ENCODE measurements at regions not wholly inside any gene's neighbourhood (a gene's known extent, or its start where the extent isn't known, plus 50 kb on each side); places are given as distances from the start of the nearest gene placed in this dataset.

DNA sequence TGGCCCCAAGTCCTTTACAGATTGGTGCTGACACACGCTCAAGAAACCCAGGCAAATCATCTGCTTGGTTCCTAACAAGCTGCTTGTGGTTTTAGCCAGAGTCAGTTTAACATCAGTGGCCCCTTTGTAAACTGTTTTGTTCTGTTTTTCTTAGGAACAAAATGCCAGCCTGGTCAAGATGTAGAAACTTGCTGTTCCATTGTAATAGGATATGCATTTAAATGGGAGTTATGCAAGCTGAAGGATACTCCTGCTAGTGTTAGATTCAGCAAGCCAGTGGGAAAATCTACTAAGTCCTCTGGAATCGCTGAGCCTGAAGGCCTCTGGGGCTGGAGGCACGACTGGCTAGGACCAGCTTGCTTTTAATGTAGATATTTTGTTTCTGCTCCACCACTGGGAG lies 391.1 kb downstream of the TLE4 start:
- DNase-seq = no peak

DNA sequence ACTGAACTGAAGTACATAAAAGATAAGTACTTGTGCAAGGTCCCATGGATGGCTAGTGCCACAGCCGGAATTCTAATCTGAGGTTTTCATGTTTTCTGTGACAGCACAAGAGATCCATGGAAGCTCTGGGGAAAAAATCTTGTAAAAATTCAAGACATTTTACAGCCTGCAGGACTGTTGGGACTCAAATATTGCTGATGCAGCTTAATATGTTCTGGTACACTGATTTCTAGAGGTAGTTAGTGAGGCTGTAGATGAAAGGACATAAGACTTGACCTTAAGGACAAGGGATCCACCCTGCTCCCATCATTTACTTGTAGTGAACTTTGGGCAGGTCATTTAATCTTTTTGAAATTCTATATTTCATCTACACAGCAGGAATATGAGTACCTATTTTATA lies 390.4 kb downstream of the TLE4 start:
- DNase-seq = no peak

DNA sequence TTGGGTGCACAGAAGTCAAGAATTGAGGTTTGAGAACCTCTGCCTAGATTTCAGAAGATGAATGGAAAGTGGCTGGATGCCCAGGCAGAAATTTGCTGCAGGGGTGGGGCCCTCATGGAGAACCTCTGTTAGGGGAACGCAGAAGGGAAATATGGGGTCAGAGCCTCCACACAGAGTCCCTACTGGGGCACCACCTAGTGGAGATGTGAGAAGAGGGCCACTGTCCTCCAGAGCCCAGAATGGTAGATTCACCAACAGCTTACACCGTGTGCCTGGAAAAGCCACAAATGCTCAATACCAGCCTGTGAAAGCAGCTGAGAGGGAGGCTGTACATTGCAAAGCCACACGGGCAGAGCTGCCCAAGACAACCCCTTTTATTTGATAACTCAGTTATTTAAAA lies 383.5 kb downstream of the TLE4 start:
- DNase-seq = no peak

DNA sequence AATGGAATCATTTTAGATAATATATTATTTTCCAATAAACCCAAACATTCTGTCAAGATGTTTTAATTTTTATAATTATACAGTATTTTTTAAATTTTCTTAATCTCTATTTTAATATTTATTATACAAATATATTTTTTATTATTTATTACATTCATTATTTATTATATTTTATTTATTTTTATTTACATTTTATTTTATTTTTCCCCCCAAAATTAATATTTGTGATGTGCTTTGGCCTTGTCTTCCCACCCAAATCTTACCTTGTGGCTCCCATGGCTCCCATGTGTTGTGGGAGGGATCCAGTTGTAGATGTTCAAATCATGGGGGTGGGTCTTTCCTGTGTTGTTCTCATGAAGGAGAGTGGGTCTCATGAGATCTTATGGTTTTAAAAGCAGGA lies 382.1 kb downstream of the TLE4 start:
- DNase-seq = no peak

DNA sequence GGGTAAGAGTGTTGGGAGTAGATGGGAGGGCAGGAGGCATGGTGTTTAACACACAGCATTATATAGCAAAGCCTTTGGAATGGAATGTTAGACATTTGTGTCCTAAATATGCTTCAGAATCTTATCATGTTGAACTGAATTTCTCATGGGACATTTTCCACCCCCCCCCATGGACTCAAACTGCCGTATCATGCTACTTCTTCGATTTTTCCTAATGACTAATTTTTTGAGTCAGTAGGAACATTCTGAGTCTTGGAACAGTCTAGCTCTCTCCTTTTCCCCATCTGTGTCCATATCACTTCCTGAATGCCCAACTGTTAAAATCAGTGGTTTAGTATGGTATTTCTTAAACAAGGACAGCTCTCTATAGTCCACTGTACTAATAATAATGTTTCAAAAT lies 380.6 kb downstream of the TLE4 start:
- no peak for DNase-seq

DNA sequence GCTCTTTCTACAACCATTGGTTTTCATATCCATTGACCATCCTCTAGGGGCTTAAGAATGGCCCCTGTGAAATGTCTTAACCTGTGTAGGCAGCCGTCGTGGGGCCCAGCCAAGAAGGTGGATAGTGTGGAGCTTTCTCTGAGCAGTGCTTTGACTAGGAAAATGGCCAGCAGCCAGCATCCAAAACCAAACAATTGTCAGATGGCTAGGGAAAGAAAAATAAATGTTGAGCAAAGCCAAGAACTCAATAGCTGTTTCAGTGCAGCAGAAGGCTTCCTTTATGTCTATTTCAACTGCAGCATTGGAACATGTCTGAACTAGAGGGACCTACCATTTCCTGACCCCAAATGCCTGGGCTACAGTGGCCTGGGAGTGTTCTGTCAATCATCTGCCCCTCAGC lies 374.9 kb downstream of the TLE4 start:
- peak; percentile 55 for DNase-seq

DNA sequence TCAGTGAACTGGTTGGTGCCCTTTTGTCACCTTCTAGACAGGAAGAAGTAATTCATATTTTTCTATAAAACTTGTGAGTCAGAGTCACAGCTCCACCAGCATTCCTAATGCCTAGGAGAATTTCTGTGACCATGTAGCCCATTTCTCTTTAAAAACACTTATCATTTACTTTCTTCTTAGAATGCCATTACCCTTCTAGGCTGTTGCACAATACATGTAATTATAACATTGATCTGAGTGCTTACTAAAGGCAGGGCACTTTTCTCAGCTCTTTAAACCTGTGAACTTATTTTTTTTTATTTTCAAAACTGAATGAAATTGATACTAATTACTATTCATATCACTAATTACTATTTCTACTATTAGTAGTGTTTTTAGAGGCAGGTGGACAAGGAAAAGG lies 373.7 kb downstream of the TLE4 start:
- no peak for DNase-seq

DNA sequence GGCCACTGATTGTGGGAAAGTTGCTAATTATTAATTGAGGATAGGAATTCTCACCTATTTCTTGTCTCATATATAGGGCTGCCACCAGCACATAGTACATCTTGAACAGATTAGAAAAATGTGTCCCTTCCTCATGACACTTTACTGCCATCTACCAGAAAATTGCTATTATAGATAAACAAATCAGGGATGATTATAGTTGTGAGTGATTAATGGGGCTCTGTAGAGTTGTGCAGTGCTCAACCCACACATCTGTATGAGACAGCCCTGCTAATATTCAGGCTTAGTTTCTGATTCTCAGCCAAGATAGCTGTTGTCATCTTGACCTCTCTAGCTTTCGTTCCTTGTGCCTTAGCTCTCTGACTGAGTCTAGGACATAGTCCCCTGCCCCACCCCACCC lies 373.3 kb downstream of the TLE4 start:
- no peak for DNase-seq

DNA sequence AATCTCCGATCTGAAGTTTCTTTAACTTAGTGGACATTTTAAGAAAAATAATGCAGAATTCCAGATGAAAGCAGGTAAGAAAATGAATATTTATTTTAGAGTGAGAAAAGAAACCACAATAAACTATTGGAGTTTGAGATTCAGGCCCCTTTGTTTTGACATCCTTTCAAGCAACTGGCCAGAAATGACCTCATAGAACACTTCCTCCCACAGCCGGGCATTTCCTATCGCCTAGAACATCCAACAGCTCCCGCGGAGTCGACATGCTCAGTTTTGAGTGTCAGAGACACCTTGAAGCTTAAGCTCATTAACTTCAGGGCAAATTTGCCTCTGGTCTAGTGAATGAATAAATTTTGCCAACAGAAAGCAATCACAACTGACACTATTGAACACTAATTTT lies 369.2 kb downstream of the TLE4 start:
- no peak for DNase-seq

DNA sequence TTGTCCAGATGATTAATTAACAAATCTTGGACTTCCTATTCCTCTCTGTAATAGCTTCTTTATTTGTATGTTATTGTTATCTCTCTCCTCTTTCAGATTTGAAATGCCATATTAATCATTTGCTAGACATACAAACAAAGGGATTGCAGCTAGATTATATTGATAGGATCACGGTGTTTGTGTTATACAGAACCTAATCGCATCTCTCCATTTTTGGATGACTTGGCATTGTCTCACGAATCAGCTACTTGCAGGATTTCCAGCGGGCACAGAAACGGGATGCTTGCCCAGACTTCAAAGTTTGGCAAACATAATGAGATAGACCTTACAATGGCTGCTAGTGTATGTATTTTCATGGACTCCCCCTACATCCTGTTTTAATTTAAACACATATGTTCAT lies 368.1 kb downstream of the TLE4 start:
- DNase-seq = no peak

DNA sequence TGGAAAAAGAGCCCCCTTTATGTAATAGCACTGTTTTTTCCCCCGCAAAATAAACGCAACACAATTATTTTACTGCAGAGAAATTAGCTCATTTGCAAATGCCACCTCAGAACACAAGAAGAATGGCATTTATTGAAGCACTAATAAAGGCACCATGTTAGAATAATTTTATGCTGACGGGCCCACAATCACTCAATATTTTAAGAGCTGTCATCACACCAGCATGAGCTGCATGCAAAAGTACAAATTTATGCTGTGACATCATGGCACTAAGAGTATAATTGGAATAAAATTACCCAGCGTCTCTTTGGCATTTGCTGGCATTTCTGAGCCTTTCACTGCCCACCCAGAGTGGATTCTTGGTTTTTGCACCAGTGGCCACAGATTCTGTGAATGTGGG lies 364.6 kb downstream of the TLE4 start:
- DNase-seq = no peak

DNA sequence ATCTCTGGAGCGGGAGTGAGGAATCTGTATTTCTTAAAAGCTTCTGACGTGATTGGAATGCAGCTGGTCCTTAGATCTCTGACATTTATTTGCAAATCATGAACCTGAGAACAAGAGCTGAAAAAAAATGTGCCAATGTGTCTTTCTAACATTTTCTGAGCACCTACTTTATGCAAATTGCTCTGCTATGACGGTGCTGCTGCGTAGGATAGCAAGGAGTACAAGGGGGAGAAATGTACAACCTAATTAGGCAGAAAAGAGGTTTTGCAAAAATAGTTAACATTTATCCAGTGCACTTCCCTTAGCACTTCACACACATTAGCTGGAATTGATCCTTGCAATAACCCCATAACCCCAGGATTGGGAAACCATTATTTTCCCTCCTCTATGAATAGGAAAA lies 357.5 kb downstream of the TLE4 start:
- DNase-seq = no peak

DNA sequence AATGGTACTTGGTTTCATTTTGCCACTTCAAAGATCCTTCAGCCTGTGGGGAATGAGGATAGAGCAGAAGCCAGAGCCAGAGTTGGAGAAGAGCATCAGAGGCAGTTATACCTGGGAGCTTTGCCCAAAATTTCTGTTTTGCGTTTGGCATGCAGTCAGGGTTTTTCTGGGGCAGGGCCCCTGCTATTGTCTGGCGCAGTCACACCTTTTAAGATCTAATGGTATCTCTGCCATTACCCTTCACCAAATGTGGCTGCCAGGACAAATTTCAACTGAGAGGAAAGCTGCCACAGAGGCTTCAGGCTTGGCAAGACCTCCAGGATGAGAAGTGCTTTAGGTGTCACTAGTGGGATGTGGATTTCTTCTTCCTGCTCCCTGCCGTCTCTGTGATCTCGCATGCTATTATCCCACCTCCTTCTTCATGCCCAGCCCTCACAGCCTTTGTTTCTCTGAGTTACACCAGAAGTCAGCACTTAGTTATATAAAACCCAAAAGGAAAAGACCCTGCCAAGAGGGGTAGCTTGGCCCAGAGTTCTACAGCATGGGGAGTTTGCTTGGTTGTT lies 357.0 kb downstream of the TLE4 start:
- DNase-seq = no peak

DNA sequence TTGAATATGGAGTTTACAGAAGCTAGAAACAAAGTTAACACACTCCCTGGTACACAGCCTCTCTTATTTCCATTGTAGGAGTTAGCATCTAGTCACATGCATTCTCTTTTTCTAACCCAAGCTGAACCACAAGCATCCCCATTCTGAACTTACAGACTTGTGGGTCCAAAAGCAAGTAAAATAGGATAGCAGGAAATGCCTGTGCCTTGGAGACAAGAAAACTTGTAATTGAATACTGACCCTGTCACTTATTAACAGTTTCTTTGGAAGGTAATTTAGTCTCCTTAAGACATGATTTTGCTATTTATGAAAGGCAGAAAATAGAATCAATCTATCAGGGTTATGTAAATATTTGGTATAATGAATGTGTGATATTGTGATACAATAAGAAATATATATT lies 353.6 kb downstream of the TLE4 start:
- no peak for DNase-seq

DNA sequence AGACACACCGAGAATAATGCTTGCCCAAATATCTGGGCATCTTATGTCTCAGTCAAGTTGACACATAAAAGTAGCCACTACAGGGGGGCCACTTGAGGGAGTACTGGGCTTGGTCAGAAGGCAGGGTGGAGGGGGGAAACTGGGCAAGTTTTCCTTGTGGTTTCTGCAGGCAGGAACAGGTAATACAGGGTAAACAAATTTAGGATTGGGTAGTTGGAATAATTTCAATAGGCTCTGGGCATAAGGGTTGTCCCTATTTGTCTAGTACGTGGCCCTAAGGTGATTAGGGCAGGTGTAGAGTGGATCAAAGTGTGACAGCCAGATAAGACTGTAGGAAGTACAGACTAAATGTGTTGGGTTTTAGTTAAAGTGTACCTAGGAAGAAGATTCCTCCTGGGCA lies 353.1 kb downstream of the TLE4 start:
- DNase-seq = no peak

DNA sequence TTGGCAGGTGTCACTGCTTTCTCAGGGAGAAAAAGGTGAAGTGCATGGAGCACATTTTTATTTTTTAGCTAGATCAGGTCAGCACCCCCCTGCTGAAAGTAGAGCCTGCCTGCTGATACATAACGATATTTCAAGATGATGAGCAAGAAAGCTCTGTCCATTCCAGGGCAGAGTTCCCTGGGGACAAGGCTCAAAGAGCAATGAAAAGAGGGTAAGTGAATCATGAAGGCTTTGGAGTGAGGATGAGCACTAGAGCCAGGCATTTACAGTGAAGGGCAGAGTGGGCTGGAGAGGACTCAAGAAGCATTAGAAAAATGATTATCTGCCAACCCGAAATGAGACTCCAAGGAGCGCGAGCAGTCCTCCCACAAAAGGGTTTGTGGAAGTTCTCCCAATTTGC lies 345.7 kb downstream of the TLE4 start:
- DNase-seq = no peak

DNA sequence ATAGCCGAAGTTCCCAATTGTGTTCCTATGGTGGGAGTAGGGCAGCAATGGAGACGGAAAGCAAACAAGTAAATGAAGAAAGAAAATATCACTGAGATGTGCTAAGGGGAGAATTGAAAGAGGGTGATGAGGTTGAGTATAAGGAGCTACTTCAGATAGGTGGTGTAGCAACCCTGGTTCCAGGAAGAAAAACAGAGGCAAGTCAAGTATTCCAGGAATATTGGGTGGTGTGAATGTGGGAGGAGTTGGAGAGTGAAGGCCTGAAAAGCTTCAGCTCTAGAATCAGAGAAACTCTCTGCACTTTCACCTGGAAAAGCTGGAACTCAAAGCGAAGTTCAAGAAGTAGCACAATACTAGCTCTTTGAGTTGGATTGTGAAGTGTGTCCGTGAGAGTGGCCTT lies 342.1 kb downstream of the TLE4 start:
- no peak for DNase-seq

DNA sequence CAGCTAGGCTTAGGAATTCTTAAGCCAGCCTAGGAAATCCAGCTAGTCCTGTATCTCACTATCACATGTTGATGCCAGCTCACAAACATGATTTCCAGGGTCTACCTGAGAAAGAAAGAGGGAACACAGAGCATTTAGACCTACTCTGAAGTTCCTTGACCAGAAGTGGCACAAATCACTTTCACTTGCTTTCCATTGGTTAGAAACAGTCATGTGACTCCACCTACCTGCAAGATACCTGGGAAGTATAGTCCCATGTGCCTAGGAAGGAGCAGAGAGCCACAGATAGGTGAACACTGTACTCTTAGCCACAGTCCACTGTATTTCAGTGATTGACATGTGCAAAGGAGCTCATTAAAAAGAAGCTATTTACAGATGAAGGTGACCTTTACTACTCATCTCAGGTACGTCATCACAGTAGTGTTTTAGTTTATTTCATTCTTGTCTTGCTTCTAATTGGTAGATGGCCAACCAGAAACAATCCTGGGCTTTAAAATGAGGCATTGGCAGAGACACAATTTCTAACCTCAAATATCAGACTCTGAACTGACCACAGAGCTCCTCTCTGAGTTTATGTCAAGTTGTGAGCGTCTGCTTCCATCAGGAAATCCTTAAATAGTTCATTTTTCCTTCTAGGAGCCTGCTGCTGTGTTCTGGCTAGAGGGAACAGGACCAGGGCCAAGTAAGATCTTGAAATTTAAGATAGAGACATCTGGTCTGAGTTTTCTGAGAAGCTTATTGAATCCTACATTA lies 340.7 kb downstream of the TLE4 start:
- no peak for DNase-seq

DNA sequence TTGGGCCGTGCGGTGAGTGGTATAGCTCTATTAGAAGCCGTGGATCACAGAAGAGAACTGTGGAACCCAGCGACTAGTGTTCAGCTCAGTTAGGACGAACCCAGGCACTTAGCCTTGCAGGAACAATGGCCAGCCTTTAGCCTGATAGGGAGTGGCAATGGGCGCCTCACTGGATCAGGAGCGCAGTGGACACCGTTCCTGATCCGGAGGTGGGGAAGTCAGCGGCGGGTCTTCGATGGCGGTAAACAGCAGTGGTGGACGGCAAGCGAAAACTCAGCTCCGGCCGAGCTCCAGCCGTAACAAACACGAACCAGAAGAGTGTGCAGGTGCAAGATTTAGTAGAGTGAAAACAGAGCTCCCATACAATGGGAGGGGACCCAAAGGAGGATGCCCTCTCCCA lies 340.0 kb downstream of the TLE4 start:
- no peak for DNase-seq

DNA sequence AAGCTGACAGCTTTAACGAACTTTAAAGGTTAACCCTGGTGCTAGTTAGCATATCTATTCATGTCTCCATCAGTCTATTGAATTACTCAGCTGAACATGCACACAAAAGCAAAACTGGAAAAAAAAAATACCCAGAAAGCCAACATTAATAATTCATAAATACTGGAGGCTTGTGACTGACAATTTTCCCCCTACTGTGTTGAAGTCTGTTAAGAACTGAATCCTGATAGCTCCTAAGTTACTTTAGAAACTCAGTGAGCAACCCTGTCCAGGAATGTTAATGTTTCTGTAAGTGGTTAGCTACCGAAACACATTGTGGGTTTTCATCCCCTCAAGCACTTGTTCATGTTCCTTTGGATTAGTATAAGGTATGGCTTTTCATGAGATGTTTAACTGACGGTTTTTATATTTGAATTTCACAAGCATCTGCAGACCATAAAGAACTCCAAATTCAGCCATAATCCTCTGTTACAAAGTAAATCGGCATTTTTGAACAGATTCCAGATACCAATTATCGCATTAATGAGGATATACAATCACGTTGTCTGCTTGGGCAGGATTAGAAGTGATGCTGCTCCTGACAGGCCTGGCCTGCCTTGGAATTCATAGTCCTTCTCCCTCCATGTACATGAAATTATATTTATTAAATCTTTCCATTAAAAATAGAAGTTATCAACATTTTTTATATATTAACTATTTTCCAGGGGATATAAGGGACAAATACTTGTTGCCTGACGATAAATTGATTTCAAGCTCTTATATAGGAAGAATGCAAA lies 331.2 kb downstream of the TLE4 start:
- no peak for DNase-seq

DNA sequence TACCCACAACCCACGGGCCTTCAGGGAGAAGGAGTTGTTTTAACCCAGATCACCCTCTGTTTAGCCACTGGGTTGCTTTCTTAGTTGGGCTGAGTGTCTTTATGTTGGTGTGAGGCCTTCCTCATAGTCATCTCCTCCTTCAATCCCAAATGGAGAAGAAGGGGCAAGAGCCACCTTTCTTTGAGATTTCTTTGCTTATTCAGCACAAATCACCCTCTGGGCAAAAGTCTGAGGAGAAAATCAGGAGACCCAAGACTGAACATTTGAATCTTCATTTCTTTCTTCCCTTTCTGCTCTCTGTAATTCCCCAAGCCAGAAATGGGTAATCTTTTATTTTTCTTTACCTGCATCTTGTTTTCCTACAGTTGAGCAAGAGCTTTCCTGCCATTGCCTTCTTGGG lies 329.0 kb downstream of the TLE4 start:
- DNase-seq = no peak

DNA sequence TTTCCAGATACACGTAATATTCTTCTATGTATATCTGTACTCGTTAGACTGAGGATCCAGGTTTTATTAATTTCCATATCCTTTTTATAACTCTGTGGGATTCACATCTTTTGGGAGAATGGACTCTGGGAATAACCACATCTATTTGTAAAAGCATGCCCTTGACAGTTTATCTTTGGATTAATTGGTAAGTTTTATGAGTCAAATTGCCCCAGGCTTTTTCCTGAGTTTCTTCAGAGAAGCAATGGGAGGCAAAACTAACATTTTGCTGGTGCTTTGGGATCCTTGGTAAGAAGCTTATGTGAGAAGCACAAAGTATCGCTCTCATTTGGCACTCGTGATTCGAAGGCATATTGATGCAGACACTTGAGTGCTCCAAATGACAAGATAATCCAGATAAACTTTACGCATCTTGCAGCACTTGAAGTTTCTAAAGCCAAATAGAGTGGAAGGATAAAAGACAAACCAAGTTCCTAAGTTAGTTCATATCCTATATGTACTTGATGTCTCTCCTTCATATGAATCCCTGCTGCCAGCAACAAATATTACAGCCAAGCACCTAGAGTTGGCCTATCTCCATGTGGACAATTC lies 324.7 kb downstream of the TLE4 start:
- DNase-seq = no peak

DNA sequence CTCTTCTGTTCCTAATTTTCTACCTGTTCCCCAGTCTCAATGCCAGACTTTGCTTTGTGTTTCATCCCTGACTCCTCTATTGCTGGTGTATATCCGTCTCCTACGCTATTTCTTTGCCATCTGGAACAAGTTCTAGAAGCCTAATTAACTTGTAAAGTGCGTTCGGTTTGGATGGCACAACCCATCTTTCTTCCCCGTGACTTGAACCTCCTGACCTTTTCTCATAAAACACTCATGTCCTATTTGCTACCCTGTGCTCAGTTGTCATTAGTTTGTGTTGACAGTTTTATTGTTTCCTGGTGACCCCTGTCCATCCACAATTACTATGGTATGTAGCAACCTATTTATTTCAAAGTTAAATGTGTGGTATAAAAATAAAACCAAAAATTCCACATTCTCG lies 323.5 kb downstream of the TLE4 start:
- DNase-seq = no peak

DNA sequence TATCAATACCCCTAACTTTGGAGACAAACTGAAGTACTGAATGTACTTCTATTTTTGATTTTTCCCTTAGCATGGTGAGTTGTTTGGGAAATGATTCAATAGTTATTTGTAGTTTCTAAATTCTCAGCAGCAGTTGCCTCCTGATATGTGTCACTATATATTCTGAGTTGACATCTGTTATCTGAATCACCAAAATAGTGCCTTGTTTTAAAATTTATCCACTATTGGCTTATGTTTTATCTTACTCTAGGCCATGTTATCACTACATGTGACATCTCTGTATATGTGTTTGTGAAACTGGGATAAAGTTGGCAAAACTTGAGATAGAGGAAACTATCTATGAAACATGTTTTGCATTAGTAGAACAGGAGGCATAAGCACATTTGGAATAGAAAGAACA lies 317.6 kb downstream of the TLE4 start:
- no peak for DNase-seq
